Thyroid gland (tissue), 4 donors: ENCODE measurements at regions not wholly inside any gene's neighbourhood (a gene's known extent, or its start where the extent isn't known, plus 50 kb on each side); places are given as distances from the start of the nearest gene placed in this dataset.

ENCODE experiments used
- DNase-seq, 2 donors: peaks; one replicate each; pipeline ENCODE4 v3.0.0-alpha.2; 2019
- H3K27ac ChIP-seq, 3 donors: fragments of 200-600 bp; sonication (generic); 1 replicate in 2 of 3; 2 replicates in 1 of 3; pipeline ENCODE4 v1.5.1; 2016 to 2019; ENCODE audit warnings: mild to moderate bottlenecking in 1 of 3, moderate library complexity in 1 of 3
- H3K27me3 ChIP-seq: fragments of 200-600 bp; sonication (generic); one replicate; pipeline ENCODE4 v1.5.1; 2019
- H3K36me3 ChIP-seq, 2 donors: fragments of 200-600 bp; sonication (generic); one replicate each; pipeline ENCODE4 v1.5.1; 2016 to 2019
- H3K4me1 ChIP-seq, 2 donors: fragments of 200-600 bp; sonication (generic); one replicate each; pipeline ENCODE4 v1.5.1; 2017 to 2019
- H3K4me3 ChIP-seq, 3 donors: fragments of 200-600 bp; sonication (generic); replicated peaks in 1 of 3; 1 replicate in 2 of 3; 2 replicates in 1 of 3; pipeline ENCODE4 v1.5.1; 2016; ENCODE audit warnings: mild to moderate bottlenecking in 1 of 3
- H3K9me3 ChIP-seq: fragments of 200-600 bp; sonication (generic); one replicate; pipeline ENCODE4 v1.5.1; 2017
- CTCF ChIP-seq, 6 experiments: fragments of 200-600 bp in 3 of 6; fragments of 450-650 bp in 3 of 6; sonication (generic) in 3 of 6; IDR thresholded peaks; one replicate each; pipeline ENCODE4 v1.5.1; 2016 to 2019; ENCODE audit warnings: antibody characterized with exemption in 6 of 6, mild to moderate bottlenecking in 2 of 6, inconsistent platforms in 1 of 6, moderate library complexity in 1 of 6
- POLR2A ChIP-seq, 2 donors: fragments of 450-650 bp; IDR thresholded peaks; one replicate each; pipeline ENCODE4 v1.6.1; 2017; ENCODE audit warnings: antibody characterized with exemption in 2 of 2, mild to moderate bottlenecking in 2 of 2, moderate library complexity in 1 of 2
- WGBS, 2 donors: methylation state at CpG; one replicate each; pipeline ENCODE4 v1.1.5; 2017; 5-methylcytosine and 5-hydroxymethylcytosine counted together
- intact Hi-C: fragments of 100-400 bp; cut with DNase I; formaldehyde crosslinking; loops from one replicate; pipeline ENCODE4 v1.15.1; 2023

- no peak for DNase-seq
- intact Hi-C loops = no loop called here
- H3K27me3 ChIP-seq = no peaks in the 10 kb centered on the region
- TF ChIP-seq CTCF (IDR thresholded peaks at IDR 0.05) (no peak), POLR2A (IDR thresholded peaks at IDR 0.05) (no peak)
- H3K9me3 ChIP-seq = no peaks in the 10 kb centered on the region
- no peak overlapping the region for H3K4me3 ChIP-seq
- H3K4me1 ChIP-seq = no peaks in the 10 kb centered on the region
- no peak overlapping the region for H3K27ac ChIP-seq
- H3K36me3 ChIP-seq = no peaks in the 10 kb centered on the region
- 85% methylated on average over 2 of the region's 2 CpGs; no CpG with 5 or more reads in 1 of the 2 donors for WGBS, 2 donors
These were observed 114.9 kb upstream of the SORCS3 start for GRCh38 chr10:104526188-104526587.

- Histone ChIP-seq H3K27me3 (no peaks in the 10 kb centered on the region), H3K27ac (no peak overlapping the region), H3K4me3 (no peak overlapping the region), H3K36me3 (no peaks in the 10 kb centered on the region), H3K9me3 (no peaks in the 10 kb centered on the region), H3K4me1 (no peaks in the 10 kb centered on the region)
- intact Hi-C loops = no loop called here
- no peak for TF ChIP-seq POLR2A (IDR thresholded peaks at IDR 0.05)
- no peak for TF ChIP-seq CTCF (IDR thresholded peaks at IDR 0.05)
- 67% methylated on average over 1 of the region's 1 CpG for WGBS, 2 donors
- DNase-seq = no peak
These were observed 114.1 kb upstream of the SORCS3 start for GRCh38 chr10:104527013-104527412.

GRCh38 chr10:104540181-104540580, 100.9 kb upstream of the SORCS3 start:
- no peak for DNase-seq
- 47 to 49% methylated on average over 3 of the region's 3 CpGs for WGBS, 2 donors
- TF ChIP-seq POLR2A (IDR thresholded peaks at IDR 0.05) (no peak), CTCF (IDR thresholded peaks at IDR 0.05) (no peak)
- Histone ChIP-seq H3K36me3 (no peaks in the 10 kb centered on the region), H3K4me3 (no peak overlapping the region), H3K27me3 (no peaks in the 10 kb centered on the region), H3K9me3 (no peaks in the 10 kb centered on the region), H3K27ac (no peak overlapping the region), H3K4me1 (no peaks in the 10 kb centered on the region)
- intact Hi-C loops = no loop called here

GRCh38 chr10:104541820-104542219, 99.3 kb upstream of the SORCS3 start:
- H3K4me3 ChIP-seq = no peak overlapping the region
- no peak overlapping the region for H3K27ac ChIP-seq
- H3K36me3 ChIP-seq = no peaks in the 10 kb centered on the region
- H3K4me1 ChIP-seq = no peaks in the 10 kb centered on the region
- no peak for DNase-seq
- WGBS, 2 donors = 52 to 70% methylated on average over 4 of the region's 4 CpGs
- no peaks in the 10 kb centered on the region for H3K27me3 ChIP-seq
- intact Hi-C loops = no loop called here
- no peak for TF ChIP-seq CTCF (IDR thresholded peaks at IDR 0.05)
- no peak for TF ChIP-seq POLR2A (IDR thresholded peaks at IDR 0.05)
- no peaks in the 10 kb centered on the region for H3K9me3 ChIP-seq

- no peaks in the 10 kb centered on the region for H3K27me3 ChIP-seq
- no peaks in the 10 kb centered on the region for H3K4me1 ChIP-seq
- 92 to 97% methylated on average over 4 of the region's 4 CpGs for WGBS, 2 donors
- no peak overlapping the region for H3K27ac ChIP-seq
- TF ChIP-seq POLR2A (IDR thresholded peaks at IDR 0.05) (no peak), CTCF (IDR thresholded peaks at IDR 0.05) (no peak)
- intact Hi-C loops = no loop called here
- DNase-seq = no peak
- H3K36me3 ChIP-seq = no peaks in the 10 kb centered on the region
- H3K9me3 ChIP-seq = no peaks in the 10 kb centered on the region
- H3K4me3 ChIP-seq = no peak overlapping the region
These were observed 94.8 kb upstream of the SORCS3 start for GRCh38 chr10:104546336-104546735.
